DMS153 treated with DMSO at 0.1 percent for 48 hours (cell line): ENCODE measurements at regions not wholly inside any gene's neighbourhood (a gene's known extent, or its start where the extent isn't known, plus 50 kb on each side); places are given as distances from the start of the nearest gene placed in this dataset.

Source experiments
- DNase-seq: peaks from one replicate; lab custom pipeline; 2025; ENCODE audit not compliant: unreplicated experiment; lab: John Stamatoyannopoulos, UW

GRCh38 chr5:8611067-8611466, 742.1 kb downstream of the MTRR start:
- no peak for DNase-seq

GRCh38 chr5:8613078-8613685, 744.2 kb downstream of the MTRR start:
- no peak for DNase-seq

- no peak for DNase-seq
These were observed 746.4 kb downstream of the MTRR start for GRCh38 chr5:8615142-8615858.

- peak; percentile 81 for DNase-seq
These were observed 759.6 kb downstream of the MTRR start for GRCh38 chr5:8628521-8628920.

GRCh38 chr5:8633259-8633658, 764.3 kb downstream of the MTRR start:
- no peak for DNase-seq

- DNase-seq, result no peak
These were observed 764.7 kb downstream of the MTRR start for GRCh38 chr5:8633696-8634095.

- DNase-seq, result peak; percentile 69
These were observed 765.3 kb downstream of the MTRR start for GRCh38 chr5:8634219-8634618.

- DNase-seq, result no peak
These were observed 773.0 kb downstream of the MTRR start for GRCh38 chr5:8641786-8642505.

- DNase-seq, result no peak
These were observed 775.4 kb downstream of the MTRR start for GRCh38 chr5:8644377-8644776.

- no peak for DNase-seq
These were observed 778.2 kb downstream of the MTRR start for GRCh38 chr5:8647111-8647510.

- no peak for DNase-seq
These were observed 781.2 kb downstream of the MTRR start for GRCh38 chr5:8650186-8650585.

- DNase-seq, result no peak
These were observed 791.4 kb downstream of the MTRR start for GRCh38 chr5:8660133-8660893.

- no peak for DNase-seq
These were observed 794.4 kb downstream of the MTRR start for GRCh38 chr5:8663374-8663773.

GRCh38 chr5:8675182-8675581, 806.2 kb downstream of the MTRR start:
- DNase-seq, result no peak

GRCh38 chr5:8676695-8677094, 807.7 kb downstream of the MTRR start:
- DNase-seq, result no peak

GRCh38 chr5:8682381-8682780, 813.4 kb downstream of the MTRR start:
- no peak for DNase-seq

- DNase-seq, result peak; percentile 65
These were observed 814.5 kb downstream of the MTRR start for GRCh38 chr5:8683496-8683895.

GRCh38 chr5:8685704-8686103, 816.8 kb downstream of the MTRR start:
- DNase-seq, result peak; percentile 12

- no peak for DNase-seq
These were observed 817.8 kb downstream of the MTRR start for GRCh38 chr5:8686707-8687106.

GRCh38 chr5:8689773-8690172, 820.8 kb downstream of the MTRR start:
- DNase-seq, result no peak

GRCh38 chr5:8691221-8691620, 822.3 kb downstream of the MTRR start:
- DNase-seq, result no peak
